GM18508 (cell line): ENCODE measurements at regions not wholly inside any gene's neighbourhood (a gene's known extent, or its start where the extent isn't known, plus 50 kb on each side); places are given as distances from the start of the nearest gene placed in this dataset.

ENCODE experiments used
- ATAC-seq: cut with Tn5 transposase; IDR thresholded peaks from one replicate; pipeline ENCODE4 v1.9.1; 2021; ENCODE audit warnings: moderate number of reproducible peaks; ENCODE audit not compliant: insufficient read depth, unreplicated experiment

DNA sequence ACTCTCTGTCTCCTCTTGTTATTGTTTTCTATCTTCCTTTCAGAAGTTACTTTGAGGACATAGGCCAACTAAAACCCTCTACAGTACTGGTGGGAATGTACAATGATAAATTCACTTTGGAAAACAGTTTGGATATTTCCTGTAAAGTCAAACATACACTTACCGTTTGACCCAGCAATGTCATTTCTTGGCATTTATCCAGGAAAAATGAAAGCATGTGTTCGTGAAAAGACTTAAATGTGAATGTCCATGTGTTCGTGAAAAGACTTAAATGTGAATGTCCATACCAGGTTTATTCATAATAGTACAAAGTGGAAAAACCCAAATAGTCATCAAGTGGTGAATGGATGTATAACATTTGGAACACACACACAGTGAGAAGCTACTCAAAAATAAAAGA is 361.5 kb upstream of the DPH6 start:
- no peak for ATAC-seq

DNA sequence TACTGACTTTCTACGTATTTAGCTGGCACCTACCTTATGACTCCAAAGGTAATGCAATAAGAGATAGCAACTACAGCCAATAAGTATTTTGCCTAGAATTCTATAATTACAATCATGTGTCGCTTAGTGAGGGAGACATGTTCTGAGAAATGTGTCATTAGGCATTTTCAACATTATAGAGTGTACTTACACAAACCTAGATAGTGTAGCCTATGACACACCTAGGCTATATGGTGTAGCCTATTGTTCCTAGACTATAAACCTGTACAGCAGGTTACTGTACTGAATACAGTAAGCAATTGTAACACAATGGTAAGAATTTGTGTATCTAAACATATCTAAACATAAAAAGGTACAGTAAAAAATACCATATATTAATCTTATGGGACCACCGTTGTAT is 363.4 kb upstream of the DPH6 start:
- ATAC-seq, result no peak

DNA sequence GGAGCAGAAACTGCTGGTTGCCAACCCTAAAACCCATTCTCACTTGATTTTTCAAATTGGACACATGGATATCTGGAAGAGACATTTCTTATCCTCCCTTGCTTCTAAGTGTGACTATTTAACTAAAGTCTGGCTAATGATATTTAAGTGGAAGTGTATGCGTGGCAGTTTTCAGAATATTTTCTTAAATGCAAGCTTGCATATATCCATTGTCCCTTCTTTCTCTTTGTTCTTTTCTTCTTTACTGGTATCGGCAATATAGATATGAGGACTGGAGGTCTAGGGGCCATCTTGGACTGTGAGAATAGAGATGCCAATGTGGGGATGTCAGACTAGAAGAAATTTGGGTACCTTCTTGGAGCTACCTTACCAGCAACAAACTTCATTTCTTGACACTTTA is 364.3 kb upstream of the DPH6 start:
- no peak for ATAC-seq

DNA sequence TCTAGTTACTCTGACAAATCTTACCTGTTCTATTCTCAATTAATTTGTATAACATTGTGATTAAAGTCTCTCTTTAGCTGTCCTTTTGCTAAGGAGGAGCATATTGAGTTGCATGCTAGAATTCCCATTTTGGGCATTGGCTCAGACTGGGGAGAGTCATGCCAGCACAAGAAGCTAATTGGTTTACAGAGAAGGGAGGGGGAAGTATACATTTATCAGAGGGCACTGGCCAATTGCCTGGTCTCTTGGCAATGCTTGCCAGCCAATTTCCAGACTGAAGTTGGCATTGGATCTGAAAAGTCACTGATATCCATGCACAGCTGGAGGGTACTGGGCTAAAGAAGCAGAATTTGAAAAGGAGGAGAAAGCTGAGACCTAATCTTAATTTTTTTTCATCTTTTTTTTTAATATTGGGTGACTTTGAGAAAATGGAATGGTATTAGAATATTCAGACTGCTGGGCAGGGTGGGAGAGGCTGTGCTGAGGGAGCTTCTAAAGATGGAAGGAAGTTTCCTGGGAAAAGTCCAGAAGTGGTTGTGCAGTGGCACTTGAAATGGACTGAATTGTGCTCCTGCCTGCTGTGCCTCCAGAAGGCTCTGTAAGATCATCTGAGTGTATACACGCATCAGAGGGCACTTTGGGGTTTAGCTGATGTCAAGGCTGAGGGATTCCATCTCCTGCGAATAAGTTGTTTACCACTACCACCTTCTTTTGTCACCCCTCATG is 365.2 kb upstream of the DPH6 start:
- ATAC-seq, result no peak

DNA sequence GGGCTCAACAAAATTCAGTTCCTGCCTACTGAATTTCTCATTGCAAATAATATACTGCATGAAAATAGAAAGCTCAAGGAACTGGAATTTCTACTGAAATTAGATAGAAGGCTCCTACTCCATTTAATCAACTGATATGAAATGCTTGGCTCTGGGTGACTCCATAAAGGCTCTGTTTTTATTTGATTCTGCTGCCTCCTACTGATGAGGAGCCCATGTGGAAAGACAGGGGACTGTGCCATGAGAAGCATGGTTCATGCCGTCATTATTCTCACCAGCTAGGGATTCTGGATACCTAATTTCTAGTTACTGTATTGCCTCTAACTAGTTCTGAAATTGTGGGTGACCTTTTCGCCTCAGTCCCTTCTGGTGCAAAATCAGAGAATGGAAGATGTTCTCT is 366.2 kb upstream of the DPH6 start:
- no peak for ATAC-seq

DNA sequence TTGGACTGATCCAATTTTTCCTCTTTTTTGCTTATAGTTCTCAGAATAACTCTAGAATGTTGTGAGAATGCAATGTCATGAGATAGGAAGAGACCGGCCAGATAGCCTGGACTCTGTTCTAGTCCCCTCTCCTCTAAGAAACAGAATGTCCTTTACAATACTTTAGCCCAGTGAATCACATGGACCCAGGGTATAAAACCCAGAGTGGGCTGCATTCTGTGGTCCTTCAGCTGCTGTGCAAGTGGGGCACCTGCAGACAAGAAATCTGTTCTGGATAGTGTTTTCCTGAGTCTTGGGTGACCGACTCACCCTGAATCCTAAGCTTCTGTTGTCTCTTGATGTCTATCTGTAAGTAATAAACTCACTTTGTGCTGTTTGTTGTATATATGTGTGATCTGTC is 368.6 kb upstream of the DPH6 start:
- no peak for ATAC-seq

DNA sequence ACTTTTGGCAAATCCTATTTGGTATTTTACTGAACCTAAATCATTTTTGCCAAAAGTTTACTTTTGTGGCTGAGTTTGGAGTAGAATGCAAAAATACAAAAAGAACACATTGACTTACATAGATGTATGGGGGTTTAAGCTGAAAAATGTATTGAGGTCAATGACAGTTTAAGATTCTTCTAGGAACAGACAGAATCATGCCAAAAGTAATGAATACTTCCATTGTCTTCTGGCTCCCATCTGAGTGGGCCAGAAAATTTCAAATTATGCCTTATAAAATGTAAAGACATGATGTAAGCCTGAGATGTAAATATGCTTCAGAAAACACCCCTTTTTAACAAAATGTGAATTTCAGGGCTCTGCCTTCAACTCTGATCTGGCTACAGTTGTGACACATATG is 375.1 kb upstream of the DPH6 start:
- ATAC-seq, result no peak

DNA sequence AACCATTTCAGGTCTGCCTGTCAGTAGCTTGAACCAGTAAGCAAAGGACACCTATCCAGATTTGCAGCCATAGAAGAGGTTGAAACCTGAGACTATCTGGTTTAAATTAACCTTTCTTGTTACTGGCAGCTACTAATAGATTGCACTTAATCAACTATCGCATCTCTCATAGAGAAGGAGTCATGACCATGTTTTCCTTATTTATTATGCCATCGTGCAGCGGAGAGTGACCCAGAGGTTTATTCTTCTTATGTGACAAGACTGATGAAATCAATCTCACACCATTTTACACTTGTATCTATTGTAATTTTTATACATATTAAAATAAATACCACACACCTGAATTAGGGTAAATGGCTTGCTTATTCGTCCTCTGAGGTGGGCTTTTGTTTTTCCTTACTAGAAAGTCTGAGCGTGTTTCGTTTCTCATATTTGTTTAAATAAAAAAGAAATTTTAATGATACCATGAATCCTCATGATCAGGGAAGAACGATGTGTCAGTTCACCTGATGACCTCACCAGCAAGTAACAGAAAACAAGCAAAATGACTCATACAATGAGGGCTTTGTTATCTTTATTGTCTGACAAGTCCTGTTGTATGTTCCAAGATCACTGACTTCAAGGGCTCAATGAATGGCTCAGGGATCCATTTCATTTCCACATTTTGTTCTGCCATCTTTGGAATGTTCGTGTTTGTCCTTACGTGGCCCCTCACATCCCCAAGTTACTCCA is 379.5 kb upstream of the DPH6 start:
- no peak for ATAC-seq

DNA sequence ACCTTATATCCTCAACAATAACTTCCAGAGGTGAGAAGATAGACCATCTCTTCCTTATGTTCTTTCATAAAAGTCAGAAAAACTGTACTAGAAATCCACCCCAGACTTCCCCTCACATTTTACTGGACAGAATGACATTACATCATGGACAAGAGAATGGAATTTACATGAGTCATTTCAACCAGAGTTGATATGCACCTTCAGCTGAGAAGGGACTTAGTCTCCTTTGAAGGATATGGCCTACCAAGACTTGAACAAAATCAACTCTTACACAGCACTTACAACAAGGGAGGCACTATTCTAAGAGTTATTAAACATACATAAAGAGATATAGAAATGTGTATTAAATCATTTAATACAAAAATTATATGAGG is 380.0 kb upstream of the DPH6 start:
- ATAC-seq, result no peak

DNA sequence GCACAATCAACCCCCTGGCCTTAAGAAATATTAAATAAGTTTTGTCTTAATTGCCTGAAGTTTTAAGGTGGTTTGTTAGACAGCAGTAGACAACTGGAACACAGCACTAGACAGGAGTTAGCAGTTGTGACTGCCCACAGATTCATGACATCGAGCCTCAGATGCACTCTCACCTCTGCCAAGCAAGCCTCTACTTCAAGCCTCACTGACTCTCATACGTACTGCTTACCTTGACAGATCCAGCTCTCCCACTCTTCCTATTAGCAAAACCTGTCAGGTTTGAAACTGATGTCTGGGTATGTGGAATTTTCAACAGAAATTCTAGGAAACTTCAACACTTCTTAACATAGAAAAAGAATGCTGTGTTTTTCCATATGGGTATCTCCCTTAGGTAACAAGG is 382.9 kb upstream of the DPH6 start:
- ATAC-seq, result no peak

DNA sequence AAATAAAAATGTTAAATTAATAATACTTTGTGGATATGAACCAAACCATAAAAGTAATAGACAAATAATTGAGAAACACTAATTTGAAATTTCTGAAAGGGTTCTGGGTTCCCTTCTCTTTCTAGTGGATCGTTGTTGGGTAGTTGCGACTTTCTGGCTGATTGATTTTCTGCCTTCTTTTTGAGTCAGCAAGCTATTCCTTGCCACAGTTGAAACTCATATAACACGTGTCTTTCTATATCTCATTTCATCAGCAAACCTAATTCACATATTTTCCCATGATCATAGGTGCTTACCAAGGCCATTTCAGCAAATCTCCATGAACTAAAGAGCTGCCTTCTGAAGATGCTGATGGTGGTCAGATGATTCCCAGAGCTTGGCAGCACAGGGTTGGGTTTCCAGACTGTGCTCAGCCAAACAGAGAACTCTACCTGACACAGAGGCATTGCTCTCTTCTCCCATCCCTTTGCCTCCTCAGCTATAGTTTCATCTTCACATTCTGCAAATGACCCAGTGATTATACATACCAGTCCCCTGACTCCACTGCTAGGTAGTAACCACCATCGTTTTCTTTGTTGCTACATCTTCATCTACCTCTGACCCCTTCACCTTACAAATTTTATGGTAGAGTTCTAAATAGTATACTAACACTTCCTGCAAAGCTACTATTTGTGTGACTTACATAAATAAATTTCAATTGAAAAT is 383.9 kb upstream of the DPH6 start:
- ATAC-seq, result no peak

DNA sequence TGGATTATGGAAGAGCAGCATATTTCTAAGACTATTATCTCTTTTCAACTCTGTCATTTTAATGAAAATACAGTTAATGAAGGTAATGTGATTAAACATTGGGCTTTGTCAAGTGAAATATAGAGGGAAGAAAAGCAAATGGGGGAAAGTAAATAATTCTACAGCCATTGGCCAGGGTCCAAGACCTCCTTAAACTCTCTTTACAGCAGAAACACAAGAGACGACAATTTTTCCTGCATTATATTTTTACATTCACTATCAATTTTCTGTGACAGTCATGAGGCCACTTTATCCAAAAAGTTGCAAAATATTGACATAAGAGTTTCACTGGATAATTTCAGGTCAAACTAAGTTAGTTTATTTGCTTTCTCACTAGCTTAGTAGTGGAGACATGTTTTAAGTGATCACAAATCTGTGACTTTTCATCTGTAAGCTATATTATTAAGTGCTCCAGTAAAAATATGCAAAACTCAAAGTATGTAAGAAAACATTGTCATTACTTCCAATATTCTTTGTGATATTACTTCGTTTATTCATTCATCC is 385.9 kb upstream of the DPH6 start:
- no peak for ATAC-seq

DNA sequence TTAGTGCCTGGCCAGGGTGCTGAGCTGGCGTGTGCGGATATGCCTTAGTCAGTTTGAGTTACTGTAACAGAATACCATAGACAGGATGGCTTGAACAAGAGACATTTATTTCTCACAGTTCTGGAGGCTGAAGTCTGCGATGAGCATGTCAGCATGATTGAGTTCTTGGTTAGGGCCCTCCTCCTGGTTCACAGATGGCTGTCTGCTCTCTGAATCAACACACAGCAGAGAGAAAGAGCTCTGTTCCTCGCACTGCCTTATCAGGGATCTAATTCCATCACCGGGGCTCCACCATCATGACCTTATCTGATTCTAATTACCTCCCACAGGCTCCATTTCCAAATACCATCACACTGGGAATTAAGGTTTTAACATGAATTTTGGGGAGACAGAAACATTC is 386.6 kb upstream of the DPH6 start:
- no peak for ATAC-seq

DNA sequence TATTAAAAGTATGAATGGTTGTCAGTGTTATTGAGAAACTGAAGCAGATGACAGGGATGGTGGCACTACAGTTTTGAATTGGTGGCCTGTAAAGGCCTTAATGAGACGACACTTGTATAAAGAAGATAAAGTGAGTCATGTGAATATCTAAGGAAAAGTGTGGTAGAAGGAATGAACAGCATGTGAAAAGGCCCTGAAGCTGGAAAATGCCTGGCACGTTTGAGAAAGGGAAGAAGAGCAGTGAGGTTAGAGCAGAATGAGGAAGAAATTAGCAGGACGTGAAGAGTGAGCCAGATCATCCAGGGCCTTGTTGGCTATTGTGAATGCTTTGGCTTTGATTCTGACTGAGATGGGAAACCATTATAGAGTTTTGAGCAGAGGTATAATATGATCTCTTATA is 387.6 kb upstream of the DPH6 start:
- no peak for ATAC-seq

DNA sequence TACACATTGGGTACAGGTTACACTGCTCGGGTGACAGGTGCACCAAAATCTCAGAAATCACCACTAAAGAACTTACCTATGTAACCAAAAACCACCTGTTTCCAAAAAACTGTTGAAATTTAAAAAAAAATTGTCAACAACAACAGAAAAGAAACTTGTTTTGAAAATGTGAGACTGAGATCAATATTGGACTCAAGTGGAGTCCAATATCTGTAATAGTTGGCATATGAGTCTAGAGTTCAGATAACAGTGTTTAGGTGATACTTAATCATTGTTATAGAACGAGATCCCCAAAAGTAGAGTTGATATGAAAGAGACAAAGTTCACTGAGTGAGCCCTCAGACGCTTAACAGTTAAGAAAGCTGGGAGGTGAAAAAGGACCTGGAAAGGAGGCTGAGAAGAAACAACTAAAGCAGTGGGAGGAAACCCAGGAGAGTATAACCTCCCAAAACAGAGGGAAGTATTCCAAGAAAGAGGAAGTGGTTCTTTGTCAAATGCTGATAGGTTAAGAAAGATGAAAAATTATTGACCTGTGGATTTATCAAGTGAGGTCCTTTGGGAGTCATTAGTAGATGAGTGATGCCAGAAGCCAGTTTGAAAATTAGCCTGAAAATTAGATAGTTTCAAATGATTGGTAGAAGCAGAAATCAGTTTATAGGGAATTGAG is 388.6 kb upstream of the DPH6 start:
- no peak for ATAC-seq

DNA sequence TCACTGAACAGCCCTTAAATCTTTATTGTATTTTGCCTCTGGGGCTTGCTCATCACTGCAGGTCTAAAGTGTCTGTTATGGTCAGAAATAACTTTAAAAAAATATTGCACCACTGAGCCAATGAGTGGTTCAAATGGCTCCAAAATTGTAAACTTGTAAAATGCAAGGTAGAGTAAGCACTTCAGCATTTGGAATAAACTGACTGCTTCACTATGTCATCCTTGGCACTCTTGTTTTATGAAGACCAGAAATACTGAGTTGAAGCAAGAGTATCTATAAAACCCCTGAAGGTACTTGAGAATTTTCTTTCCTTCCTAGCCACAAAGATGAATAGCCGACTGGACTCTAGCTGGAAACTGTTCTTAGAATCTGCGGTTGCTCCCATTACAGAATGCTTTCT is 390.3 kb upstream of the DPH6 start:
- ATAC-seq, result no peak

DNA sequence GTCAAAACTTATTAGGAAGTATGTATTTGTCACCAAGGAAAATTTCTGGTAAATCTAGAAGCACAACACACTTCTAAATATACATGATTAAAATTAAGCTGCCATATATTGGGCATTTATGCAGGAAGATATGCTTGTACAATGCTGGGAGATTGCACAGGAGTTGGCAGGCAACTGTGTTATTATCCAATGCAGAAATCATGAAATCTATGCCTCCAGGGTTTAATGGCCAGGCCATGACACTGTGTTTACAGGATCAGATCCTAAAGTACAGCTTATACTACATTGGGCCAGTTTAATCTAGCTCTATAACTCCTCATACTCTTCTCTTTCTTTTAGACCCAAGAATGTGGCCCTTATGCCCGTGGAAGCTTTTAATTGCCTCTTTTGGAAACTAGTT is 391.4 kb upstream of the DPH6 start:
- ATAC-seq, result no peak

DNA sequence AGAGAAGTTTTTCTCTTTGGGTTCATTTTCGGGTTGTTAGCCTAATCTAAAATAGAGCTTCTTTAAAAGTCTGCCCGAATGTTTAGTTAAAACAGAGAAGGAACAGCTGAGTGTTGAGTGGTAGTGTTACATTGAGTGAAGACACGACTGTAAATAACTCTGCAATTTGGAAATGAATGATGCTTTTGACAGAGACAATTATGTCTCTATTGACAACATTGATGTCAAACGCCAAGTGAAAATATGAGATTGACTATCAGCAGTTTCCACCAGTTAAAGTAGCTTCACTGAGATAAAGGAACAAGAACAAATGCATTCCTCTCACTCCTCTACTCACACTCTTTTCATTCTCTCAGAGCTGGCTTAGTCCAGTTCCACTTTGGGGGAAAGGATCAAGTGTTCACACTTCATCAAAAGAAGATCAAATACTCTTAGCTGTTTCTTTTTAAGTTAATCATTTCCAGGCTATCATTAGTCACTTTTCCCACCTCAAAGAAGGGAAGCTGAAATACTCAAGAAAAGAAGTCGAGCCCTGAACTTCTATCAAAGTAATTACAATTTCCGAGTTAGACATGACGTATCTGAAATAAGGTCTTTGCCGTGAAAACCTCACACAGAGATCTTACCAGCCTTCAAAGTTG is 399.1 kb upstream of the DPH6 start:
- no peak for ATAC-seq

DNA sequence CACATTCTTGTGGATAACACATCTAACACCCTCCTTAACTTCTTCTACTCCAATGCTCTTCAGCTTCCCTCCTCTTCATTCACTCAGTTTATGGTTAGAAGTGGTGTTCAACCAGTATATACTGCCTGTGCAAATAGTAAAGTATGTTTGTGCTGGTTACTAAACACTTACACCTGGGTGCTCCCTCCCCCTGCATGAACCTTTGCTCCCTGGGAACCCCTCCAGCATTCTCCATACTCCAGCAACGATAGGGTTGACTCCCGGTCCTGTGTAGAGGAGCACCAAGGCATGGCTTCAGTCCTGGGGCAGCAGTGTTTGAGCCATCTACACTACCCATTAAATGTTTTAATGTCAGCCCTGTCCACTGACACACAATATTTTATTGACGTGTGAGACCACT is 407.5 kb upstream of the DPH6 start:
- ATAC-seq, result no peak

DNA sequence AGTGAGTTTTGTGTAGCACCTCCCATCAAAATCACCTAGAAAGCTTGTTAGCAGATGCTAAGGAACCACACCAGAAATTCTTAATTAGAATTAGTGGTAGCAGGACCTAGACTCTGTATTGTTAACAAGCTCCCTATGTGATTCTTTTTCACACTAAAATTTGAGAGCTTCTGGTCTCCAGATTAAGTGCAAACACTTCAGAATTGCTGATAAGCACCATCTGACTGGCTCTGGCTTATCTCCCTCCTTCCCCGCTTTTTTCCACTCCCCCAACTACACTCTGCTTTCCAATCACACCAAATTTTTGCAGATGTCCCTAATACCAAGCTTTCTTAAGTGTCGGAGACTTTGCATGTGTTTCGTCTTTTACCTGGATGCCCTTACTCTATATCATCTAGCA is 410.1 kb upstream of the DPH6 start:
- no peak for ATAC-seq
